Activated T-cell treated with anti-CD3 and anti-CD28 coated beads, Interleukin-2, amount 50 U/mL, for 48 hours (primary cell): ENCODE measurements at regions not wholly inside any gene's neighbourhood (a gene's known extent, or its start where the extent isn't known, plus 50 kb on each side); places are given as distances from the start of the nearest gene placed in this dataset.

Experiments
- DNase-seq, 2 experiments: peaks; one replicate each; pipeline ENCODE4 v3.0.0-alpha.2; 2020

GRCh38 chr1:181260271-181260670, 171.8 kb downstream of the IER5 start:
- no peak for DNase-seq

DNA sequence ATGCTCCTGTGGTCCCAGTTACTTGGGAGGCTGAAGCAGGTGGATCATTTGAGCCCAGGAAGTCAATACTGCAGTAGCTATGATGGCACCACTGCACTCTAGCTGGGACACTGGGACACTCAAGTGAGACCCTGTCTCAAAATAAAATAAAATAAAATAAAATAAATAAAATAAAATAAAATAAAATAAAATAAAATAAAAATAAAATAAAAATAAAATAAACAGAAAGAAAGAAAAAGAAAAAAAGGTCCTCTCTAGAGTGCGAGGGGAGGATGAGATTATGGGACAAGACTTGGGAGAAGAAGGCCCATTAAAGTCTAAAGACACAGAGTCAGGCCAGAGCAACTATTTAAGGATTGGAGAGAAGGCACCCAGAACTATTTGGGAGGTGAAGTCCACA, 172.5 kb downstream of the IER5 start:
- no peak for DNase-seq

DNA sequence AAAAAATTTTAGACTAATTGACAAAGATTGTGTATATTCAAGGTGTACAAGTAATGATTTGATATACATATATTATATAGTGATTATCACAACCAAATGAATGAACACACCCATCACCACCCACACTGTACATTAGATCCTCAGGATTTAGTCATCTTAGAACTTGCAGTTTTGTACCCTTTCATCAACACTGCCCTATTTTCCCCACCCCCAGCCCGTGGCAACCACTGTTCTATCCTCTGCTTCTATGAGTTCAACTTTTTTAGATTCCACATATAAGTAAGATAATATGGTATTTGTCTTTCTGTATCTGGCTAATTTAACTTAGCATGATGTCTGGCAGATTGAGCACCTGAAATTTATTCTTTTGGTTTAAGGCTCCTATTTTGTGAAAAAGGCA, 173.6 kb downstream of the IER5 start:
- no peak for DNase-seq

- no peak for DNase-seq
These were observed 174.9 kb downstream of the IER5 start for GRCh38 chr1:181263444-181263843.

GRCh38 chr1:181264821-181265220, 176.3 kb downstream of the IER5 start:
- no peak for DNase-seq

DNA sequence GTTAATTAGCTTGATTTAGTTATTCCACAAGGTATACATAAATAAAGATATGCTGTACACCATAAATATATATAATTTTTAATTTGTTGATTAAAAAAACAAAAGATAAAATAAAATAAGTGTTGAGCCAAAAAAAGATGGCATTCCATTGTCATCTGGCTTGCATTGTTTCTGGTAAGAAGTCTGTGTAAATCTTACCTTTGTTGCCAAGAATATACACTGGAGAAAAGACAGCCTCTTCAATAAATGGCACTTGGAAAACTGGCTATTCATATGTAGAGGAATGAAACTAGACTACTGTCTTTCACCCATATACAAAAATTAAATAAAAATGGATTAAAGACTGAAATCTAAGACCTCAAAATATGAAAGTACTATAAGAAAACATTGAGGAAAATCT, 196.5 kb downstream of the IER5 start:
- DNase-seq = no peak

- no peak for DNase-seq
These were observed 188.1 kb upstream of the CACNA1E start for GRCh38 chr1:181295217-181295616.

DNA sequence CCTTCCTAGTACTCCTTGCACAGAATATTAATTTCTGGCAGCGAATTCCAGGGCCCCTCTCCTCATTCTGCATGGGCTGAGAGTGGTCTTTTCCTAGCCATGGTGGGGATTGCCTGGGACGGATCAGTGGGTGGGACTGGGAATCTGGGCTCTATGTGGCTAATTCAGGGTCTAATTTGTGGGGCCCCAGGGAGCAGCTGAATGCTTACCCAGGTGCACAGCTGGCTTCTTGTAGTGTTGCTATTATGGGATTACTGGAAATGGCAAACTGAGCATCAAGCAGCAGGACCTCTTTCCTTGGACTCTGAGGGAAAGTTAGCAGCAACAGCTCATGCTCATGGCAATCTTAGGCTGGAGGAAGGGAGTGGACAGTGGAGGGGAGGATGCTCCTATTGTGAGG, 187.1 kb upstream of the CACNA1E start:
- no peak for DNase-seq

DNA sequence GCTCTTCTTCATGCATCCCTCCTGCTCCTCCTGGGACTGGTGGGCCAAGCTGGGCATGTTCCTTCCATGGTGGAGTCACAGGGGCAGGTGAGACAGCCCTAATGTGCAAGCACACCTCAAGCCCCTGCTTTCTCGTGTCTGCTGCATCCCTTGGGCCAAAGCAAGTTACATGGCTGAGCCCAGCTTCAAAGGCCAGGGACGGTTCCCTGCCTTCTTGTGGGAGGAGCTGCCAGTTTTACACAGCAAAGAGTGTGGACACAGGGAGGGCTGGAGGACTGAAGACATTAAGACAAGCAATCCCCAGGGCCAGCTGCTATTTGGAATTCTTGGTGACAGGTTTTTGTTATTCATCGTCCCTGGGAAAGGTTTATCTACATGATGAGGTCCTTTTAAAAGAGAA, 175.2 kb upstream of the CACNA1E start:
- DNase-seq = no peak

DNA sequence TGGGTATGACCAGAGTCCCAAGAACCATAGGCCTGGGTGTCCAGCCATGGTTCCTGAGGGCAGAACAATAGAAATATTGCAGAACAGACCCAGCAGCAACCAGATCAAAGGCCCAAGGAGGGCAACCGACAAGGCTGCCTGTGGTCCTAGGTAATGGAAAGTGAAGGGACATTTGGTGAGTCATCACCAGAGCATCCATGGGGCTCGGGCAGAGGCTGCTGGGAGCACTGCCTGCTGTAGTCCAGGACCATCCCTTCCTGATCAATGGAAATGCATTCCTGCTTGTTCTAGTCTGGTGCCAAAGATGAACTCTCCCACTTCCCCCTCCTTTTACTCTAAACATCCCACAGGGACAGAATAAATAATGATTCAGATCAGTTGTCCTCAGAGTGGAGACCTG, 172.8 kb upstream of the CACNA1E start:
- no peak for DNase-seq

- DNase-seq = no peak
These were observed 170.4 kb upstream of the CACNA1E start for GRCh38 chr1:181312946-181313345.

- DNase-seq = no peak
These were observed 169.9 kb upstream of the CACNA1E start for GRCh38 chr1:181313466-181313865.

DNA sequence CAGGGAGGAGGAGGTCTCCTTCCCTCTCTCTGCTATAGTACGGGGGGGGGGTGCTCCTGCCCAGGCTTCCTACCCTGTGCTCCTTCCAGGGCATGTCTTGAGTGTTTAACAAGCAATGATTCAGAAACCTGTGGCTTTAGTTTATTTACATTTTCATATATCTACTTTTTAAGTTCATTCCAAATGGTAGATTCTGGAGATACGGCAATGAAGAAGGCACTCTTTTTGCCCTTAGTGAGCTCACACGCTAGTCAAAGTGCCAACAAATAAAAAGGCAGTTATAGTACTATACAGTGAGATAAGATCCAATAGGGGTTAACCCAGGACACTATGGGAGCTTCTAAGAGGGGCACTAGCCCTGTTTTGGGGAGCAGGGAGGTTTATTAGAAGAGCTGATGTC, 169.3 kb upstream of the CACNA1E start:
- DNase-seq = no peak

- DNase-seq = no peak
These were observed 168.4 kb upstream of the CACNA1E start for GRCh38 chr1:181314959-181315358.

- no peak for DNase-seq
These were observed 165.9 kb upstream of the CACNA1E start for GRCh38 chr1:181317261-181317930.

DNA sequence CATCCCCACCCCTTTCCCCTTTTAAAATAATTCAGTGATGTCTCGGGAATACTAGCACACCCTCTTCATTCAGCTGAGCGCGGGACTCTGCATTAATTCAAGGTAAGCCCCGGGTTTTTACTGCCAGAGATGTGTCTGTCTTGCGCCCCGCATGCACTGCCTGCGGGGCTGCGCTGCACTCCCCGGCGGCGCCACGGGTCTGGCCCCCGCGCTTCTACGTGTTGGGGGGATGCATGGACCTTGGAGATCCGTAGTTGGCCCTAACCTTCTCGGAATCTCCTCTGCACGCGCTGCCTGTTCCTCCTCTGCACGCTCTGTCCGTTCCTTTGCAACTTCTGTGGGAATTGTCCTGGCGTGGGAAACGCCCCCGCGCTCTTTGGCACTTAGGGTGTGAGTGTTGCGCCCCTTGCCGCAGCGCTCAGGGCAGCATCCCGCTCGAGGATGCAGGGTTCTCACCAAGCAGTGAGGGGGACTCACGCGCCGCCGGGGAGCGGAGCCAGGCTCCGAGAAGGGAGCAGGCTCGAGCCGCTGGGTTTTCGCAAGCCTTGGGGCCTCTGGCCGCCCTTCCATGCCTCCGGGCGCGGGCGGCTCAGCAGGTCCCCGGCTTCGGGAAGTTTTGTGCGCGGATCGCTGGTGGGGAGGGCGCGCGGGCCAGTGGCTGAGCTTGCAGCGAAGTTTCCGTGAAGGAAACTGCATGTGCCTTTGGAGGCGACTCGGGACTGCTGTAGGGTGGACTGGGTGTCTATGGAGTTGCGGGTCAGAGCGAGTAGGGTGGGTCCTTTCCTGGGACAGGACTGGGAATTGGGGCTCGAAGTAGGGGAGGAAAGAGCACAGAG, 165.1 kb upstream of the CACNA1E start:
- peak; percentile 31 to 32 for DNase-seq

- DNase-seq = peak in 1 of 2 experiments; percentile 39
These were observed 164.5 kb upstream of the CACNA1E start for GRCh38 chr1:181318858-181319235.

DNA sequence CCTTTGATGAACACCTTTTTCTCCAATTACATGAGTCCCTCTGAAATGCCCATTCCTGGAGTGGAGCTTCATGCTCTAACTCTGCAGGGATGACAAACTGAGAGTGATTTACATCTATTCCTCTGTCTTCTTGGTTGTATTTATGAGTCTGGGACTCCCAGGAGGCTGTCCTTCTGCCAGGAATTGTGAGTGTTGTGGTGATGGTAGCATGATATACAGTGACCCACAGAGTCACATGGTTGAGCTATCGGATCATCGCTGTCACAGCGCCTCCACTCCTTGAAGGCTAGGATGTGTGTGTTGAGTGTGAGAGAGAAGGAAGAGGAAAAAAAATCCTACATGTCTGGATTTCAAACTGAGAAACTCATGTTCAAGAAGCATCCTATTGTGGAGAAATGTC, 163.4 kb upstream of the CACNA1E start:
- no peak for DNase-seq

DNA sequence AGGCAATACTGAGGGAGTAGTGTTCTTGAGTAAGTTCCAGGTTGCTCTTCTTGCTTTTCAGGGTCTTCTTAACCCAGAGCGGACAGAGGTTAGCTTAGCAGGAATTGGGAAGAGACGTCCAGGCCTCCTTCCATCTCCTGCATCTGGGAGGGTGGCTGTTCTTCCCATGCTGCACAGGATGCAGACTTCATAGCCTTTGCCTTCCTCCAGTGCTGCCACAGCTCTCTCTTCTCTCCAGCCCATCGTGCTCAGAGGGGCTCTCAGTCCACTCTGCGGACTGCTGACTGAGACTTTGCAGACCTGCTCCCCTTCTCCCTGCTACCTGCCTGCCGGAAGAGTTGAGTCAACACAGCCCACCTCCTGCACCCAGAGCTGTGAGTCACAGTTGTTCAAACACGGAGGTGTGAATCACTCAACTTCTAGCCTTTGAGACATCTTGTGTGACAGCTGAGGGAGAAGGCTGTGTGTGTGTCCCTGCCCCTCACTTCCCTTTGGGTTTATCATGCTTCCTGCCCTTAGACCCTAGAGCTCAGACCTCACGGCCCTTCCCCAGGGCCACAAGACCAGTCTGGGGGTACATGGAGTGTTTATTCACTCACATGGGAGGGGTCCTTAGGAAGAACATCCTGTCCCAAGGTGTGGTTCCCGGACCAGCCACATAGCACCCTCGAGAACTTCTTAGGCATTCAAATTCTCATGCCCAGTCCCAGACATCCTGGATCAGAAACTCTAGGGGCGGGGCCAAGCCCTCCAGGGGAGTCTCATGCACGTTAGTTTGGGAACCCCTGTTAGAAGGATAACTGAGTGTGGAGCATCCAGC, 158.3 kb upstream of the CACNA1E start:
- DNase-seq = peak; percentile 63 to 72

- DNase-seq = peak in 1 of 2 experiments; percentile 7
These were observed 157.6 kb upstream of the CACNA1E start for GRCh38 chr1:181325765-181326164.

DNA sequence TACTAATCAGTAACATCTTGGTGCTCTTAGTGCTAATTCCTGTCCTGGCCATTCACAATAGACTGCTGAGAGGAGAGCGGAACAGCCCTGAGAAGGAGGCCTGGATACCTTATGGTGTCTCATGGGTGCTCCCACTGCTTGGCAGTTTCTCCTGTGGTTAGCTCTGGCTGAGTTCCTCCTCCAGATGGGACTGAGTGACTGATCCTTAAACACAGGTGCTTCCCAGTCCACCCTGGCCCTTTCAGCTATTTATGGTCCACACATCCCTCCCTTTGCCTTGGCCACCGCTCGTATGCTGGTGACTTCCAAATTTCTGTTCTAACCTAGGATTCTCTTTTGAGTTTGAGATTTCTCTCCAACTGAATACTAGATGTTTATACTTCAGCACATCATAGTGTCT, 157.0 kb upstream of the CACNA1E start:
- peak in 1 of 2 experiments; percentile 6 for DNase-seq

DNA sequence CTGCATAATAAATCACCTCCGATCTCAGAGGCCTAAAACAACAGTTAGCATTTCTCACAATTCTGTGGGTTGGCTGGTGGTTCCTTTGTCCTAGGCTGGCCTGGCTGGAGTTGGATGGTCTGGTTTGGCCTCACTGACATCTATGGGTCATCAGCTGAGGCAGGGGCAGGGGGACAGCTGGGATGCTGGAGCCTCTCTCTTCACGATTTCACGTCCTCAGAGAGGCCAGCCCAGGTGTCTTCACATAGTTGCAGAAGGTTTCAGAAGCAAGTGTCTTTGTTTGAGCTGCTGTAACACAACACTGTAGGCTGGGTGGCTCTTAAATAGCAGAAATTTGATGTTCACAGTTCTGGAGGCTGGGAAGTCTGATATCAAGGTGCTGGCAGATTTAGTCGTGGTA, 155.5 kb upstream of the CACNA1E start:
- no peak for DNase-seq

DNA sequence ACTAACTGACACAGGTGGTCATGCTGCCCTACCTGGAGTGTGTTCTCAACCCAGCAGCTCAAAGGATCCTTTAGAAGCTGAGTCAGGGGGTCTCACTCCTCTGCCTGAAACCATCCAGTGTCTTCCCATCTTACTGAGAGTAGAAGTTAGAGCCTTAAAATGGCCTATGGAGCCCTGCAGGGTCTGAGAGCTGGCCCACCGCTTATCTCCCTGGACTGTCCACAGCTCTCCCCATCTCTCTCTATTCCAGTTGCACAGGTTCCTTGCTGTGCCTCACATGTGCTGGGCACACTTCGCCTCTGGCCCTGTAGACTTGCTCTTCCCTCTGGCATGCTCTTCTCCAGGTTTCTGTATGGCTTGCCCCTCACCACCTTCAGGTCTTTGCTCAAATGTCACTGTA, 148.6 kb upstream of the CACNA1E start:
- no peak for DNase-seq

- DNase-seq = no peak
These were observed 147.7 kb upstream of the CACNA1E start for GRCh38 chr1:181335631-181336030.
